ENCODE measurements at regions not wholly inside any gene's neighbourhood (a gene's known extent, or its start where the extent isn't known, plus 50 kb on each side); places are given as distances from the start of the nearest gene placed in this dataset.

- WGBS: 71% methylated on average over 2 of the region's 2 CpGs
- no peak overlapping the region for H3K27ac ChIP-seq
- no peaks in the 10 kb centered on the region for H3K36me3 ChIP-seq
- no peak for DNase-seq (ENCODE audit: low spot score)
- H3K4me1 ChIP-seq (replicated peaks): no peaks in the 10 kb centered on the region
- TF ChIP-seq POLR2AphosphoS5 (IDR thresholded peaks at IDR 0.05) (no peak), CTCF (IDR thresholded peaks at IDR 0.05) (no peak), POLR2A (IDR thresholded peaks at IDR 0.05) (no peak)
- no peaks in the 10 kb centered on the region for H3K9me3 ChIP-seq
- no peak overlapping the region for H3K4me3 ChIP-seq
- intact Hi-C loops (cut with DNase I): no loop called here
- no peaks in the 10 kb centered on the region for H3K27me3 ChIP-seq (replicated peaks; ENCODE audit: insufficient read depth)
These were observed 287.4 kb downstream of the PCDH17 start for GRCh38 chr13:57918913-57919312.

GRCh38 chr13:57925250-57925649 is 293.7 kb downstream of the PCDH17 start:
- 57% methylated on average over 3 of the region's 3 CpGs for WGBS
- Histone ChIP-seq H3K4me3 (no peak overlapping the region), H3K27me3 (replicated peaks; ENCODE audit: insufficient read depth) (no peaks in the 10 kb centered on the region), H3K9me3 (no peaks in the 10 kb centered on the region), H3K27ac (no peak overlapping the region), H3K4me1 (replicated peaks) (no peaks in the 10 kb centered on the region), H3K36me3 (no peaks in the 10 kb centered on the region)
- DNase-seq (ENCODE audit: low spot score): no peak
- TF ChIP-seq POLR2A (IDR thresholded peaks at IDR 0.05): no peak
- intact Hi-C loops (cut with DNase I): no loop called here

- Histone ChIP-seq H3K4me3 (no peak overlapping the region), H3K27ac (no peak overlapping the region), H3K36me3 (no peaks in the 10 kb centered on the region), H3K9me3 (no peaks in the 10 kb centered on the region), H3K27me3 (replicated peaks; ENCODE audit: insufficient read depth) (no peaks in the 10 kb centered on the region), H3K4me1 (replicated peaks) (no peaks in the 10 kb centered on the region)
- TF ChIP-seq CTCF (IDR thresholded peaks at IDR 0.05) (no peak), POLR2A (IDR thresholded peaks at IDR 0.05) (no peak), POLR2AphosphoS5 (IDR thresholded peaks at IDR 0.05) (no peak)
- WGBS: 63% methylated on average over 2 of the region's 2 CpGs
- intact Hi-C loops (cut with DNase I): no loop called here
- DNase-seq (ENCODE audit: low spot score): no peak
These were observed 294.2 kb downstream of the PCDH17 start for GRCh38 chr13:57925751-57926150.

GRCh38 chr13:57932061-57932460 is 300.5 kb downstream of the PCDH17 start:
- DNase-seq (ENCODE audit: low spot score): no peak
- Histone ChIP-seq H3K27me3 (replicated peaks; ENCODE audit: insufficient read depth) (no peaks in the 10 kb centered on the region), H3K9me3 (no peaks in the 10 kb centered on the region), H3K4me3 (no peak overlapping the region), H3K36me3 (no peaks in the 10 kb centered on the region), H3K27ac (no peak overlapping the region), H3K4me1 (replicated peaks) (no peaks in the 10 kb centered on the region)
- intact Hi-C loops (cut with DNase I): no loop called here
- WGBS: 66% methylated on average over 1 of the region's 1 CpG
- TF ChIP-seq CTCF (IDR thresholded peaks at IDR 0.05): no peak
- TF ChIP-seq POLR2A (IDR thresholded peaks at IDR 0.05): no peak
- TF ChIP-seq POLR2AphosphoS5 (IDR thresholded peaks at IDR 0.05): no peak

GRCh38 chr13:57933606-57934005 is 302.1 kb downstream of the PCDH17 start:
- H3K27ac ChIP-seq: no peak overlapping the region
- no peak for DNase-seq (ENCODE audit: low spot score)
- intact Hi-C loops (cut with DNase I): no loop called here
- no peaks in the 10 kb centered on the region for H3K27me3 ChIP-seq (replicated peaks; ENCODE audit: insufficient read depth)
- H3K4me1 ChIP-seq (replicated peaks): no peaks in the 10 kb centered on the region
- WGBS: 92% methylated on average over 1 of the region's 1 CpG
- no peaks in the 10 kb centered on the region for H3K9me3 ChIP-seq
- no peaks in the 10 kb centered on the region for H3K36me3 ChIP-seq
- TF ChIP-seq POLR2AphosphoS5 (IDR thresholded peaks at IDR 0.05) (no peak), POLR2A (IDR thresholded peaks at IDR 0.05) (no peak), CTCF (IDR thresholded peaks at IDR 0.05) (no peak)
- no peak overlapping the region for H3K4me3 ChIP-seq

Data from prostate gland (tissue), 2 donors.